ENCODE measurements at regions not wholly inside any gene's neighbourhood (a gene's known extent, or its start where the extent isn't known, plus 50 kb on each side); places are given as distances from the start of the nearest gene placed in this dataset.

GRCh38 chr6:50902260-50902659, 83.6 kb downstream of the TFAP2B start (continued):
- TF ChIP-seq TCF7 (IDR thresholded peaks at IDR 0.05; ENCODE audit: borderline replicate concordance) (no peak), FOXM1 (IDR thresholded peaks at IDR 0.05; ENCODE audit: low read depth, low read length) (no peak), EP300 (IDR thresholded peaks at IDR 0.05; ENCODE audit: borderline replicate concordance in 1 of 2, control insufficient read depth in 1 of 2, low read depth in 2 of 2, low read length in 2 of 2) (no peak), TCF3 (IDR thresholded peaks at IDR 0.05; ENCODE audit: borderline replicate concordance, insufficient read depth, low read depth, low read length) (no peak), CHD4 (IDR thresholded peaks at IDR 0.05) (no peak), HDAC2 (IDR thresholded peaks at IDR 0.05) (no peak), ATF7 (IDR thresholded peaks at IDR 0.05; ENCODE audit: low read depth) (no peak), NBN (IDR thresholded peaks at IDR 0.05) (no peak), PKNOX1 (IDR thresholded peaks at IDR 0.05) (no peak), PML (IDR thresholded peaks at IDR 0.05; ENCODE audit: low read length) (no peak), SRF (IDR thresholded peaks at IDR 0.05; ENCODE audit: low read depth in 2 of 2, low read length in 2 of 2) (no peak), NR2C1 (IDR thresholded peaks at IDR 0.05) (no peak)
- TF ChIP-seq, protein P1, sequence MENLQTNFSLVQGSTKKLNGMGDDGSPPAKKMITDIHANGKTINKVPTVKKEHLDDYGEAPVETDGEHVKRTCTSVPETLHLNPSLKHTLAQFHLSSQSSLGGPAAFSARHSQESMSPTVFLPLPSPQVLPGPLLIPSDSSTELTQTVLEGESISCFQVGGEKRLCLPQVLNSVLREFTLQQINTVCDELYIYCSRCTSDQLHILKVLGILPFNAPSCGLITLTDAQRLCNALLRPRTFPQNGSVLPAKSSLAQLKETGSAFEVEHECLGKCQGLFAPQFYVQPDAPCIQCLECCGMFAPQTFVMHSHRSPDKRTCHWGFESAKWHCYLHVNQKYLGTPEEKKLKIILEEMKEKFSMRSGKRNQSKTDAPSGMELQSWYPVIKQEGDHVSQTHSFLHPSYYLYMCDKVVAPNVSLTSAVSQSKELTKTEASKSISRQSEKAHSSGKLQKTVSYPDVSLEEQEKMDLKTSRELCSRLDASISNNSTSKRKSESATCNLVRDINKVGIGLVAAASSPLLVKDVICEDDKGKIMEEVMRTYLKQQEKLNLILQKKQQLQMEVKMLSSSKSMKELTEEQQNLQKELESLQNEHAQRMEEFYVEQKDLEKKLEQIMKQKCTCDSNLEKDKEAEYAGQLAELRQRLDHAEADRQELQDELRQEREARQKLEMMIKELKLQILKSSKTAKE (IDR thresholded peaks at IDR 0.05; ENCODE audit: low read depth, poor library complexity, severe bottlenecking), result no peak

Measured in GM12878 (cell line).